ENCODE measurements at regions not wholly inside any gene's neighbourhood (a gene's known extent, or its start where the extent isn't known, plus 50 kb on each side); places are given as distances from the start of the nearest gene placed in this dataset.
"Not testable (repeated sequence)": the region's sequence is repeated elsewhere in the genome, so short reads cannot be mapped to it uniquely, and the experiment has no call there.

- not testable (repeated sequence) for DNase-seq
Measured at GRCh38 chr9:40884902-40885490, 243.5 kb downstream of the FOXD4L6 start.

- peak; percentile 54 for DNase-seq
Measured at GRCh38 chr9:40884072-40884901, 244.2 kb downstream of the FOXD4L6 start.

GRCh38 chr9:40883423-40884071 is 244.9 kb downstream of the FOXD4L6 start:
- DNase-seq: peak; percentile 15

GRCh38 chr9:40873753-40874295 is 254.7 kb downstream of the FOXD4L6 start:
- DNase-seq: not testable (repeated sequence)

- DNase-seq: not testable (repeated sequence)
Measured at GRCh38 chr9:40868437-40868836, 260.0 kb downstream of the FOXD4L6 start.

All from activated CD8-positive, alpha-beta memory T cell treated with anti-CD3 and anti-CD28 coated beads for 24 hours (primary cell).